ENCODE measurements at regions not wholly inside any gene's neighbourhood (a gene's known extent, or its start where the extent isn't known, plus 50 kb on each side); places are given as distances from the start of the nearest gene placed in this dataset.
A peak's percentile ranks its signal among the peaks of the same experiment; 100 is the strongest.
"Not testable (repeated sequence)": the region's sequence is repeated elsewhere in the genome, so short reads cannot be mapped to it uniquely, and the experiment has no call there.

DNA sequence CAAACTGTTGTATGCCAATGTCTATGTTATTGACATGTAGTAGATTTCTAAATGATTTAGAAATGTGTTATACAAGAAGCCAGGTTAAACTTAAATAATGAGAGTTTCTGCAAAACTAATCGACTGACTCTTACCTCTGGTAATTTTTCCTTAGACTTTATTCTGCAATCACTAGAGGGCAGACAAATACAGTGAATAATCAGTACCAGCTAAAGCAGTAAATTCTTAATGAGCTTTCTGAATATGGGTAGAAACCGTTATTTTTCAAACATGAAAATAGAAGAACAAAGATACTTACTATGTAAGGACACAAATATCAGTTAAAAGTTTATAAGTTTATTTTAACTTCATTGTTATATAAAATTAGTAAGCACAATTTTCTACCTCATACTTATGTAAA is 97.9 kb upstream of the RGS1 start:
- no peak for DNase-seq (ENCODE audit: low read depth)

DNA sequence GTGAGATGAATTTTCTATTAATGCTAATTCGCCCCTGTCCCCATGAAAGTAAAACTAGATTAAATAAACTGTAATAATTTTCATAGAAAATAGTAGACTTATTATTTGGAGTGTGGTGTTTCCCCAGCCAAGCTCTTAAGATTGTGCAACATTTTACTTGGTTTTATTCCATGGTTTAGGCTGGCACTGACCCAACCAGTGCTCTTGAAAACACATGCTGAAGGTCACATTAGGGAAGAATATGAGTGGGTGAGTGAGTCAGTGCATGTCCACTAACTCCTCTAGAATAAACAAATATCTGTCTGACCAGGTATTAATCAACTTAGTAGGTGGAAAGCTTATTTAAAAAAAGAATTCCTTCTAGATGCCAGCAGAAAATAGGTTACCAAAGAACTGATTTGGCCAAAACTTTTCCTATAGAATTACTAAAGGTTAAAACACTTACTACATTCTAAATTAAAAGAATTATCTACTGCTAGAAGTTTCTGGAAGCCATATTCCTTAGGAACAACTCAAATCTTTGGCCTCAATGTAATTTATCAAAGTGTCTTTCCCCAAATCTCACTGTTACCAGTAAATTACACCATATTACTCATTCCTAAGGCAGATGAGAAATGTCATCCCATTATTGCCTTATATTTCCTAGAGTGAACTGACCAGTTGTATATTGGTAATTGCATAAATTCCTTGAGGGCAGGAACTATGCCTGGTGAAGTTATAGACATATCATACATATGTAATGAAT is 89.7 kb upstream of the RGS1 start:
- no peak for DNase-seq (ENCODE audit: low read depth)

DNA sequence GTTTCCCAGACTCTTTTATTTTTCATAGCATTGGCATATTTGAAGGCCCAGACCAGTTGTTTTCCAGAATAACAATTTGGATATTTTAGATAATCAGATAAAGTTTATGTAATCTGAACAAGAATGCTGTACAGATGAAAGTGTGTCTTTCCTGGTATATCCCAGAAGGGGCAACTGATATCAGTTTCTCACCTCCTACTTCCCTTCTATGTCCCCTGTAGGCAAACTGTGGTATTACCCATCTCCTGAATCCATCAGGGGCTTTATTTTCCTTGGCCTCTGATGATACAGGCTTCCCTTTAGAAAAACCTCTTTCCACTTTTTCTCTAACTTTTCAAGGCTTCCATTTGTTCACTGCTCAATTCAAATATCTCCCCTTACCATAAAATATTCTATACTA is 87.5 kb upstream of the RGS1 start:
- DNase-seq (ENCODE audit: low read depth), result no peak

DNA sequence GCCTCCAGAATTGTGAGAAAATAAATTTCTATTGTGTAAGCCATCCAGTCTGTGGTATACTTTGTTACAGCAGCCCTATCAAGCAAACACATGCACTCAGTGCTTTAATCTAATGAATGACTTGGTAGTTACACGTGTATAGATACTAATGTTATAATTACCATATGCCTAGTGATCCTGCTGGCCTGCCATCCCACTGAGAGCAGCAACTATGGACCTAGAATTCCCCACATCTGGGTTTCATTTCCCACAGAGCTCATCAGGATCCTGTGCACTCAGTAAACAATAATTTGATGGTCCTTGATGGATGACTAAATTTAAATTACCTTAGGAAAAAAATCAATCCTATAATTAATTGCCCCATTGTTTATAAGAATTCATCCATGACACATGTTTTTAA is 86.5 kb upstream of the RGS1 start:
- no peak for DNase-seq (ENCODE audit: low read depth)

DNA sequence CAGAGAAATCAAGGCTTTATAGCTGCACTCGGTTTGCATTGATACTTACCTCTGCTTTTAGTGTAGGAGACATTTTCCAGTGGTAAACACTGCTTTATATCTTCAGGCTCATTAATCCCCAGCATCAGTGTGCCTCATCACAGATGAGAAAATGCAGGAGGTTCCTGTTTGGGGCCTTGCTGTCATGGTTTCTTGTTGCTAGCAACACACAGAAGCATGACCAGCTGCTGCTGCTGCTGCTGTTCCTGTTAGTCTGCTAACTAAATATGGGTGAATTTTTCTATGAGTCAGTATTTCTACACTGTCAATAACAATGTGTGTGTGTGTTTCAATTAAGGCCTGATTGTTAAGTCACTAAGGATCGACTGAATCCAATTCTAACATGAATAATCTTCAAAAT is 85.8 kb upstream of the RGS1 start:
- no peak for DNase-seq (ENCODE audit: low read depth)

DNA sequence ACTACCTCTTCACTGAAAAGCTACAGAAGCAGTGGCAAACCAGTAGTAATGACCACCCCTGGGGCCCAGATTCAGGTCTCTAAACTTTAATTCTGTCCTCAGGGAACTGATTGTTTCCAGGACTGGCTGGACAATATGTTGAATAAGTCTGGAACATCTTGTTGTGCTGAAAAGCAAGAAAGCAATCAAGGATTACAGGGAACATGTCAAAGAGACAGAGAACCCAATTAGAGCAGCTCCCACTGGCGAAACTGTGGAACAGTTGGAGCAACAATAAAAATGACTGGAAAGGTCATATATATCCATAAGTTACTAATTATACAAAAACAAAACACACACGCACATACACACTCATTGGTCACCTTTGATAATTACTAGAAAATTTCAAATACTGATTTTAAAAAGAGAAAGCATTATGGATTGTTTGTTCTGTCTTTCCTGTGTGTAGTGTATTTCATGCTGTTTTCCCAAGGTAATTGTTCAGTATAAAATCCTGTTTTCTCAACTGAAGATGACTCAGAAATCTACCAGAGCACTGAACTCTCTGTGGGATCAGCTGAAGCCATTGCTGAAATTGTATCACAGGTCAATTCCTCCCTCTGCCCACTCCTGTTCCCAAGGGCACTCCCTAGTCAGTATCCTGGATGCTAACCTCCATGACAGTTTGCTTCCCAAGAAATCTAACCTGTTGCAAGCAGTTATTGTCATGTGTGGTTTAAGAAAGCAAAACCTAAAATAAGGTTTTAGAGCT is 83.6 kb upstream of the RGS1 start:
- DNase-seq (ENCODE audit: low read depth), result no peak

DNA sequence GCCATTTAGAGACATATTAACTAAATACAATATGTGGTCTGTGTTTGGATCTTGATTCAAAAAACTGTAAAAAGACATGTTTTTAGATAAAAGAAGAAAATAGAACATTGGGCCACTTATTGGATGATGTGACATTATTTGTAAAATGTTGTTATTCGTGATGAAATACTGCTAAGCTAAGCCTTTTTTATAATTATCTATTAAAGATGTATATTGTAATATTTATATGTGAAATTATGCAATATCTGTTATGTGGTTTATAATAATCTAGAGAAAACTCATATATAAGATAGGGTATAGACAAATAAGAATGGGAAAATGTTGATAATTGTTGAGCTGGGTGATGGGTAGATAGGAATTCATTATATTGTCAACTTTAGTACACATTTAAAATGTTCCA is 82.0 kb upstream of the RGS1 start:
- no peak for DNase-seq (ENCODE audit: low read depth)

DNA sequence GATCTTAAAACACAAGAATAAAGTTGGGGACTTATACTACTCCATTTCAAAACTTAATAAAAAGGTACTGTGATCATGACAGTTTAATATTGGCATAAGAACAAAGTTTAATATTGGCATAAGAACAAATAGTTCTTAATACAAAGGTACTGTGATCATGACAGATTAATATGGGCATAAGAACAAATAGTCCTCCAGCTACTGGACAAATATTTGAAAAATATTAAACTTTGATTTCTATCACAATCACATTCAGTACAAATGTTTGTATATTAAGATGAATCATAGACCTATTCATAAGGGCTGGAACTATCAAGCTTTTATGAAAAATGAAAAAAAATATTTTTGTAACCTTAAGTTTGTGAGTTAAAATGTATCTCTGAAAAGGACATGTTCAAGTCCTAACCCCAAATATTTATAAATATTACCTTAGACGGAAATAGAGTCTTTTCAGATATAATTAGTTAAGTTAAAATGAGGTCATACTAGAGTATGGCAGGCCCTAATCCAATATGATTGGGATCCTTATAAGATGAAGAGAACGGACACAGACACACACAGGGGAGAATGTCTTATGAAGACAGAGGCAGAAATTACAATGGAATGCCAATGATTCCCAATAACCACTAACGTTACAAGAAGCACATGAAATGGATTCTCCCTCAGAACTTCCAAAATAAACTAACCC is 79.1 kb upstream of the RGS1 start:
- no peak for DNase-seq (ENCODE audit: low read depth)

DNA sequence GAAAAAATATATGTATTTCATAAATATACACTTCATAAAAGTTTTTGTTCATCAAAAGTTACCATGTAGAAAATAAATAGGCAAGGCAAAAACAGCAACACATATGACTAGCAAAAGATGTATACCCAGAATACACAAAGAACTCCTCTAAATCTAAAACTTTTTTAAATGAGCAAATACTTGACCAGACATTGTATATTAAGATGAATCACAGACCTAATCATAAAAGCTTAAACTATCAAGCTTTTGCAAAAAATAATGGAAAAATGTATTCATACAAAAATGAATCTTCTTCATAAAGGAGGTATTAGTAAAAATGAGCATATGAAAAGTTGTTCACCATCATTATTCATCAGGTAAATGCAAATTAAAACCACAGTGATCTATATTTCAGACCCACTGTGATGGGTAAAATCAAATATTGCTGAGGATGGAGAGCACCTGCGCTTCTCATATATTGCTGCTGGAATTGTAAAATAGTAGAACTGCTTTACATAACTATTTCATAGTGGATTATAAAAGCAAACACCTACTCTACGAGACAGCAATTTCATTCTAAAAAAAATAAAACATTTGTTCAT is 78.3 kb upstream of the RGS1 start:
- DNase-seq (ENCODE audit: low read depth), result no peak

DNA sequence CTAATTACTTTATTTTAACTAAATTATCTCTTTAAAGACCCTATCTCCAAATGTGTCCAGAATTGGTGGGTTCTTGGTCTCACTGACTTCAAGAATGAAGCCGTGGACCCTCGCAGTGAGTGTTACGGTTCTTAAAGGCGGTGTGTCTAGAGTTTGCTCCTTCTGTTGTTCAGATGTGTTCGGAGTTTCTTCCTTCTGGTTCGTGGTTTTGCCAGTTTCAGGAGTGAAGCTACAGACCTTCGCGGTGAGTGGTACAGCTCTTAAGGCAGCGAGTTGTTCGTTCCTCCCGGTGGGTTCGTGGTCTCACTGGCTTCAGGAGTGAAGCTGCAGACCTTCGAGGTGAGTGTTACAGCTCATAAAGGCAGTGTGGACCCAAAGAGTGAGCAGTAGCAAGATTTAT is 77.5 kb upstream of the RGS1 start:
- DNase-seq (ENCODE audit: low read depth), result not testable (repeated sequence)

DNA sequence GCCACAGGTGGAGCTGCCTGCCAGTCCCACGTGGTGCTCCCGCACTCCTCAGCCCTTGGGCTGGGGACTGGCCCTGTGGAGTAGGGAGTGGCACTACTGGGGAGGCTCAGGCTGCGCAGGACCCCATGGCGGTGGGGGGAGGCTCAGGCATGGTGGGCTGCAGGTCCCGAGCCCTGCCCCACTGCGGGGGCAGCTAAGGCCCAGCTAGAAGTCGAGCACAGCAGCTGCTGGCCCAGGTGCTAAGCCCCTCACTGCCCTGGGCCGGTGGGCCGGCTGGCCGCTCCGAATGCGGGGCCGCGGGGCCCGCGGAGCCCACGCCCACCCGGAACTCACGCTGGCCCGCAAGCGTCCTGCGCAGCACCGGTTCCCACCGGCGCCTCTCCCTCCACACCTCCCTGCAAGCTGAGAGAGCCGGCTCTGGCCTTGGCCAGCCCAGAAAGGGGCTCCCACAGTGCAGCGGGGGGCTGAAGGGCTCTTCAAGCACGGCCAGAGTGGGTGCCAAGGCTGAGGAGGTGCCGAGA is 76.5 kb upstream of the RGS1 start:
- DNase-seq (ENCODE audit: low read depth), result not testable (repeated sequence)

DNA sequence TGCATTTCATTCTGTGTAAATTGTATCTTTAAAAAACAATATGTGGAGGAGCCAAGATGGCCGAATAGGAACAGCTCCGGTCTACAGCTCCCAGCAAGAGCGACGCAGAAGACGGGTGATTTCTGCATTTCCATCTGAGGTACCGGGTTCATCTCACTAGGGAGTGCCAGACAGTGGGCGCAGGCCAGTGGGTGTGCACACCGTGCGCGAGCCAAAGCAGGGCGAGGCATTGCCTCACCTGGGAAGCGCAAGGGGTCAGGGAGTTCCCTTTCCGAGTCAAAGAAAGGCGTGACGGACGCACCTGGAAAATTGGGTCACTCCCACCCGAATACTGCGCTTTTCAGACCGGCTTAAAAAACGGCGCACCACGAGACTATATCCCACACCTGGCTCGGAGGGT is 75.0 kb upstream of the RGS1 start:
- not testable (repeated sequence) for DNase-seq (ENCODE audit: low read depth)

DNA sequence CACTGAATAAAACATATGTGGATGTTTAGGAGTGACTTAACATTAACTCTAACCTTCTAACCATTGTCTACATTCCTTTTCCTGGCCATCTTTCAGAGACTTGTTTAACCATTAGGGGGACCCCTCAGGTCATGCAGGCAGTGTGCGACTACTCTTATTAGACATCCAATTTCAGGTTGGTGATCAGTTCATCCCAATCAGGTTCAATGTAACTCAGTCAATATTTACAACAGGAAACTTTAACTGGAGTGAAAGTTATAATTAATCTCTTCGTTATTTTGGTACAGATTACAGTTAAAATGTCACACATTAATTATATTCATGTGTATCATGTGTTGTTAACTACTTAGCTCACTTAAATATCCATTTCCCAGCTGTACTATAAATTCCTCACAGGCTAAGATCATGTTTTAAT is 68.8 kb upstream of the RGS1 start:
- no peak for DNase-seq (ENCODE audit: low read depth)

DNA sequence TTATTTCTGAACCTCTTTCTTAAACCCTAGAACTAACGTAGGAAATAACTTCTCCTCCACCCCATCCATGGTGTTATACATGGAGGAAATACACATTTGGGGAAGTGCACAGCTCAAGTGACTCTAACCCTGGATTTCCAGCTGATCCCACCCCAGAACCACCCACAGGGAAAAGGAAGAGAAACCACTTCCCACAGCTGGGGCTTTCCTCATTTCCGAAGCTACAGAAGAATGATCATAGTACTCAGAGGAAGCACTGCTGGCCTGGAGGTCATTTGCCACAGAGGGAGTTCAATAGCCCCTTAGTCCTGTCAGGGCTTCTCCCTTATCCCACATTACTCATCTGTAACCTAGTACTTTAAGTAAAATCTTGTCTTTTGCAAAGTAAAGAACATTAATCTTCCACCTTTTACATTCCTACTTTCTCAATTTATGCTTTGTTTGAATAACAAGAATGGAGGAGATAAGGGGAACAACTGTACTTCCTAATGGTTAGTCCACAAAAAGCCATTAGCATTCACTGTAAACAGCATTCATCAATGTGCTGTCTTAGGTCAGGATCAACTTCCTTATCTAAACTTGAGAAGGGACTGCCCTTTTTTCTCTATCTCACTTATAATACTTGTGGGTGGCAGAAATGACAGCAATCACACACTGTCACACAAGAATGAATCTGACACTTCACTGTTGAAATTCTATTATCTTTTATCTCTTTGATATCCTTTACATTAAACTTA is 63.0 kb upstream of the RGS1 start:
- no peak for DNase-seq (ENCODE audit: low read depth)

DNA sequence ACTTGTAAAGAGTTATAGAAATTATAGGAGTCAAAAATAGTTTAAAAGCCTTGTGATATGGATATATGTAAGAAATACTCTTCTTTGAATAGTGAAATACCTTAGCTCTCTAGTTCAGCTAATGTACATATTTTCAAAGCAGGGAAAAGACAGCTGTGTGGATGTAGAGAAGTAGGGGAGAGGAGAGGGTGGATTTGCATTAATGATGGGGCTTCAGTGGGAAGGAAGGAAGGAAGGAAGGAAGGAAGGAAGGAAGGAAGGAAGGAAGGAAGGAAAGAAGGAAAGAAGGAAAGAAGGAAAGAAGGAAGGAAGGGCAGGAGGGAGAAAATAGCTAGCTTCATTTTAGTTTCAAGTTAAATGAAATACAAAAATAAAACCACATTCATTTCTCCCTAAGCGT is 62.4 kb upstream of the RGS1 start:
- DNase-seq (ENCODE audit: low read depth), result no peak

DNA sequence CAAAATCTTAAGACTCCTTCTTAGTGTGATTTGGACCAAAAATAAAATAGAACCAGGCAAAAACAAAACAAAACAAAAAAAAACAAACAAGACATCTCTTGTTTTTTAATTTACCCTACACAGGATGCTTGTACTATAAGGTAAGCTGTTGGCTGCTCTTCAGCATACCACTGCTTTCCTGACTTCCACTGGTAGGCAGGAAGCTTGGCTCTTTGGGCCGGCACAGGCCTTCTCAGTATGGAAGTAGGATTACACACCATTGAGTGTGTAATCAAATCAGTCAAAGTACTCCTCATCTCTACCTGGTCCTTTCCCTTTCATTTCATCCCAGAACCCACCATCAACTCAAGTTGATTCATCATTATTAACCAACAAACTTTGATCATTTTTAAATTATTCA is 61.9 kb upstream of the RGS1 start:
- DNase-seq (ENCODE audit: low read depth), result no peak

DNA sequence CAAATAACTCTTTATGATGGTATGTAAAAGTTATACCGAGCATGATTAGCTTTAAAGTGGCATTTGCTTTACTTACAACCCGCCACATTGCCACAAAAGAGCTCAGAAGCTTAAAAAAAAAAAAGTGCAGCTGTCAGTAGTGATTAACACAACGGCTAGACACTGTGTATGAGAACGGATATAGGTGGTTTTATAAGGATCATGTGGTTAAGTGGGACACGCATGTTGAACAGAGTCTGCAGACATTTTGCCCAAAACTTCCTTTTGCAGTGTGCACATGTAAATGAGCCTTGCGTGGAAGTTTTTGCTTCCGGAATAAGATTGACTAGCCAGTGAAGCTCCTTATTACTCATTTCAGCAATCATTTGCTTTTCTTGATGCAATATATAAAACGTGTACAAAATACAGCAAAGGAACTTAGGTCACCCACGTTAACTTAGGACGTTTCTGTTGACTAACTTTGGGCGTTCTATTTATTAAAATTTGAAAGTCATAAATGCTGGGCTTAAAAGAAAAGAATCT is 58.7 kb upstream of the RGS1 start:
- peak; percentile 48 for DNase-seq (ENCODE audit: low read depth)

DNA sequence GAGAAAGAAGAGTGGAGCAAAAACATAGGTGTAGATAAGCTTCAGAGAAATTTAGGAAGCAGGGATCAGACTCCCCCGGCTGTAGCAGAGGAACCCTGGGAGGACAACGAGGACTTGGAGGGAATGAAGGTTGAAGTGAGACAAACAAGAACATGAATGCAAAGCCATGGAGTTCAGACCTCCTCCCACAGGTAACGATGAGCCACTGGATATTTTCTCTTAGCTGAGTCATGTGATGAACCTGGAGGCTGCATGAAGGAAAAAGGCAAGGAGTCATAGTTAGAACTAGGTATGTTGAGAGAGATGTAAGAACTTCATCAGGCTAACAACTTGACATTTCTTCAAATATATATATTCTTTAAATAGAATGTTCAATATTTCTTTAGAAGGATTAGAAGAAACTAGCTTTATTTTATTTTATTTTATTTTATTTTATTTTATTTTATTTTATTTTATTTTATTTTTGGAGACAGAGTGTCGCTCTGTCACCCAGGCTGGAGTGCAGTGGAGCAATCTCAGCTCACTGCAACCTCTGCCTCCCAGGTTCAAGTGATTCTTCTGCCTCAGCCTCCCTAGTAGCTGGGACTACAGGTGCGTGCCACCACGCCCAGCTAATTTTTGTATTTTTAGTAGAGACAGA is 57.7 kb upstream of the RGS1 start:
- DNase-seq (ENCODE audit: low read depth), result not testable (repeated sequence)

DNA sequence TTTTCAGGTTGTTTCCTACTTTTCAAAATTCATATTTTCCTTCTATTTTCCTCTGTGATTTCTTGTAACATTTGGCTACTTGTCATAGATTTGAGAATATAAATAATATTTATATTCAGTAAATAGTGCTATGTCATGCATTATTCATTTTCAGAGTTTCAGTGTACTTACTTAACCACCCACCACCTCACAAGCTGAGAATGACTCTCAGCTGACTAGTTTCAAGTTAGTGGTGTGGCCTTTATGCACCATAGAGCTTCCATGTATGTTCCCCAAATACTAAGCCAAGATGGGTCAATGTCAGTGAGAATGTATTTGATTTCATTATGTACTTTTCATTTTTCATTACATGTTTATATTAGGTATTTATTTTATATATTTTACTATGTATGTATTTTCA is 56.9 kb upstream of the RGS1 start:
- DNase-seq (ENCODE audit: low read depth), result no peak

DNA sequence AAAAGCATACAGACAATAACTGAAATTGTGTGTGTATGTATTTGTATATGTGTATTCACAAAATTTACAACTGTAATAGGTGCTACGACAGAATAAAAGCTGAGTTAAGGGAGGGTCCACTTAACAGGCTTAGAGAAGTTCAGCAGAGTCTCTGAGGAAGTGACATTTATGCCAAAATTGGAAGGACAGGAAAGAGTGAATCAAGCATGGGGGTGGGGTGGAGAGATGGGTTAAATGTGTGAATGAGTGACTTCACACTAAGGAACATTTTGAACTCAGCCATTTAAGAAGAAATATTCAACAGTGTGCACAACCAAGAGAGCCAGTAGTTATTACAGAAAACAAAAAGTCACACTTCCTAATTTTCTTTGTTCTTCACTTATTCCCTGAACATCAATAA is 53.8 kb upstream of the RGS1 start:
- no peak for DNase-seq (ENCODE audit: low read depth)

DNA sequence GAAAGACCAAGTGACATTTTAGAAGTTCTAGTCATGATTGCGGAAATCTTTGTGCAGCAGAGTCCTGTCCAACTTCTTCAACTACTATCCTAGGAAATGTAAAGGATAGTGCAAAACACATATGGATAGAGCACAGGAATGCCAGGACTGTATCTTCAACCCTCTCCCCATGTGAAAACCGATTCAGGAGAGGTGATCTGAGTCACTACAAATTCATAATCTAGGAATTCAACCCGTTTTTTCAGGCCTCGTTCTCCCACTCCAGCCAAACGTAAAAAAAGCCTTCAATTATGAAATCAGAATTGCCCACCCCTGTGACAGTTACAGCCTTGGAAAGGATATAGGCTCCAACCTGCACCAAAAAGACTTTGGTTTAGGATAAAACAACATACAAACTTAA is 52.9 kb upstream of the RGS1 start:
- DNase-seq (ENCODE audit: low read depth), result no peak
